ENCODE measurements at regions not wholly inside any gene's neighbourhood (a gene's known extent, or its start where the extent isn't known, plus 50 kb on each side); places are given as distances from the start of the nearest gene placed in this dataset.

DNA sequence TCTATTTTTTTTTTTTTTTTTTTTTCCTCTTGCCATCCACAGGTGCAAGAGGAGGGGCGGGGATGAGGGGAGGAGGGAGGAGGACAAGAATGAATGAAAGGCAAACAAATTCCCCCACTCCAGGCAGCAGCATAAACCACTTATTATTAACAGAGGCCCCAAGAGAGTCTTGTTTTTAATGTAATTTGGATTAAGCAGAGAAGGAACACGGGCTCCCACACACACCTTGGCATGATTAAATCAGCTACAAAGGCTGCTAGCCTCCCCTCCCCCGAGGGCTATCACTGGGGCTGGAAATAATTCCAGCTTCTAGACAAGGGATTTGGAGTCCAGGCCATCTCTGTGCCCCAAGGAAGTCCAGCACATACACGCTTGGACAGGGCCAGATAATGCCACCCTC lies 93.4 kb upstream of the DRD2 start:
- no peak for TF ChIP-seq POLR2AphosphoS5 (IDR thresholded peaks at IDR 0.05; ENCODE audit: insufficient read depth in 1 of 2, low read depth in 1 of 2)
- TF ChIP-seq, protein P1, sequence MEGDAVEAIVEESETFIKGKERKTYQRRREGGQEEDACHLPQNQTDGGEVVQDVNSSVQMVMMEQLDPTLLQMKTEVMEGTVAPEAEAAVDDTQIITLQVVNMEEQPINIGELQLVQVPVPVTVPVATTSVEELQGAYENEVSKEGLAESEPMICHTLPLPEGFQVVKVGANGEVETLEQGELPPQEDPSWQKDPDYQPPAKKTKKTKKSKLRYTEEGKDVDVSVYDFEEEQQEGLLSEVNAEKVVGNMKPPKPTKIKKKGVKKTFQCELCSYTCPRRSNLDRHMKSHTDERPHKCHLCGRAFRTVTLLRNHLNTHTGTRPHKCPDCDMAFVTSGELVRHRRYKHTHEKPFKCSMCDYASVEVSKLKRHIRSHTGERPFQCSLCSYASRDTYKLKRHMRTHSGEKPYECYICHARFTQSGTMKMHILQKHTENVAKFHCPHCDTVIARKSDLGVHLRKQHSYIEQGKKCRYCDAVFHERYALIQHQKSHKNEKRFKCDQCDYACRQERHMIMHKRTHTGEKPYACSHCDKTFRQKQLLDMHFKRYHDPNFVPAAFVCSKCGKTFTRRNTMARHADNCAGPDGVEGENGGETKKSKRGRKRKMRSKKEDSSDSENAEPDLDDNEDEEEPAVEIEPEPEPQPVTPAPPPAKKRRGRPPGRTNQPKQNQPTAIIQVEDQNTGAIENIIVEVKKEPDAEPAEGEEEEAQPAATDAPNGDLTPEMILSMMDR (IDR thresholded peaks at IDR 0.05): no peak
- TF ChIP-seq POLR2A (IDR thresholded peaks at IDR 0.05): no peak

Measured in vagina (tissue), 2 donors.